GM12873 (cell line): ENCODE measurements at regions not wholly inside any gene's neighbourhood (a gene's known extent, or its start where the extent isn't known, plus 50 kb on each side); places are given as distances from the start of the nearest gene placed in this dataset.

Experiments
- TF ChIP-seq, protein P1 (sequence below): IDR thresholded peaks from 2 replicates; pipeline ENCODE4 v1.5.1; 2012; ENCODE audit warnings: low read depth, mild to moderate bottlenecking, moderate library complexity, low read length, control low read depth; ENCODE audit not compliant: insufficient read depth; ENCODE audit errors: missing control alignments

DNA sequence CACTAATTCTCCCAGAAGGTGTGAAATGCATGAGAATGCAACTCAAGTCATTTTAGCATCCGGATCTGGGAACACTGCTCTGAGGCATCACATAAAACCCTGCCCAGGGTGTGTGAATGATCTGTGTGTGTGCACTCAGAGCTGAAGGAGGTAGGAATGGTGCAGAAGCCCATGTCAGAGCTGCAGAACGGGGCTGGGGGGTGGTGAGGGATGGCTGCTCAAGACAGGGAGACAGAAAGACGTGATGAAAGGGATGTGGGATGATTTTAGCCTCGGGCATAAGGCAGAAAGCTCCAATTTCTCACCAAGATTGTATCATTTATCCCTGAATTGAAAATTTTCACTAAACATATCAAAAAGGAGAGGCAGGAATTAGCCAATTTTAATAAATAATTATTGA is 369.1 kb downstream of the EIPR1 start:
- TF ChIP-seq, protein P1, sequence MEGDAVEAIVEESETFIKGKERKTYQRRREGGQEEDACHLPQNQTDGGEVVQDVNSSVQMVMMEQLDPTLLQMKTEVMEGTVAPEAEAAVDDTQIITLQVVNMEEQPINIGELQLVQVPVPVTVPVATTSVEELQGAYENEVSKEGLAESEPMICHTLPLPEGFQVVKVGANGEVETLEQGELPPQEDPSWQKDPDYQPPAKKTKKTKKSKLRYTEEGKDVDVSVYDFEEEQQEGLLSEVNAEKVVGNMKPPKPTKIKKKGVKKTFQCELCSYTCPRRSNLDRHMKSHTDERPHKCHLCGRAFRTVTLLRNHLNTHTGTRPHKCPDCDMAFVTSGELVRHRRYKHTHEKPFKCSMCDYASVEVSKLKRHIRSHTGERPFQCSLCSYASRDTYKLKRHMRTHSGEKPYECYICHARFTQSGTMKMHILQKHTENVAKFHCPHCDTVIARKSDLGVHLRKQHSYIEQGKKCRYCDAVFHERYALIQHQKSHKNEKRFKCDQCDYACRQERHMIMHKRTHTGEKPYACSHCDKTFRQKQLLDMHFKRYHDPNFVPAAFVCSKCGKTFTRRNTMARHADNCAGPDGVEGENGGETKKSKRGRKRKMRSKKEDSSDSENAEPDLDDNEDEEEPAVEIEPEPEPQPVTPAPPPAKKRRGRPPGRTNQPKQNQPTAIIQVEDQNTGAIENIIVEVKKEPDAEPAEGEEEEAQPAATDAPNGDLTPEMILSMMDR, result no peak

DNA sequence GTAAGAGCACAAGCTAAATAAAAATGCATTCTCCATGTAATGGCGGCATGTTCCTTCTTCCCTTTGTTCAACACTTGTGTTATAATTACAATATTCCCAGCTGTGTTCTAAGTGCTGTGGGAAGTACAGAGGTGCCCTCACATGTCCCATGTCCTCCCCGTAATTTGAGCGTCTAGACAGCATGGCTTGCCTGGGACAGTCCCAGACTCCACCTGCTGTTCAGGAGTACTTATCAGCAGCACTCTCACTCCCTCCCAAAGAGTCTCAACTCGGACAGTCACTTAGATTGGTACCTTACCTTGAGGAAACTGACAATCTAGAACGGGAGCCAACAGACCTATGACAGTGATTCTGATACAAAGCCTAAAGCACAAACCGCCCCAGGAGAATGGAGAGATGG is 370.5 kb downstream of the EIPR1 start:
- TF ChIP-seq, protein P1, result no peak

DNA sequence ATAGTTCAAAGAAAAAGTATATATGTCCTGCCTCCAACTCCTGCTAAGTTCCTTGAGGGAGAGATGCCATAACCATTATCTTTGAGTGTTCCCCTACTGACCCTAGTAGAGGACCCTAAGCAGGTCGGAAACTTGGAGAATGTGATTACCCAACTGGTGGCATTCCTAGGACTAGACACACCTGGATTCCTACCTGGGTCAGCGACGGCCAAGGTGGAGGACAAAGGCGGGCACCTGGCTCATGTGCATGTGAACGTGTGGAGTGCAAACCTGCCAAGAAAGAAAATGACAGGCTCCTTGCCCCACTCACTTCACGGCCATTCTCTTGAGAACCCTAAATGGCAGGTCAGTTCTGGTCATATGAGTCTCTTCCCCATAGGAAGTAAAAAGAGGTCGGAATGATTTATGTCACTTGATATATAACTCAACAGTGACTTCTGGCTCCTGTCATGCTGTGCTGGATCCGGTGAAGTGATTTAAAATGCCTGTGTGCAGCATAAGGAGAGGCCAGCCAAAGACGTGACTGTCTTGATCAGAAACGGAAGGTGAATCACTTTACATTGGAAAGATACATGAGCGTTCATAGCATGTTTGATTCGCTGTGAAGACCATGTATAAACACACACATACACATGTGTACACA is 371.6 kb downstream of the EIPR1 start:
- TF ChIP-seq, protein P1, result no peak

DNA sequence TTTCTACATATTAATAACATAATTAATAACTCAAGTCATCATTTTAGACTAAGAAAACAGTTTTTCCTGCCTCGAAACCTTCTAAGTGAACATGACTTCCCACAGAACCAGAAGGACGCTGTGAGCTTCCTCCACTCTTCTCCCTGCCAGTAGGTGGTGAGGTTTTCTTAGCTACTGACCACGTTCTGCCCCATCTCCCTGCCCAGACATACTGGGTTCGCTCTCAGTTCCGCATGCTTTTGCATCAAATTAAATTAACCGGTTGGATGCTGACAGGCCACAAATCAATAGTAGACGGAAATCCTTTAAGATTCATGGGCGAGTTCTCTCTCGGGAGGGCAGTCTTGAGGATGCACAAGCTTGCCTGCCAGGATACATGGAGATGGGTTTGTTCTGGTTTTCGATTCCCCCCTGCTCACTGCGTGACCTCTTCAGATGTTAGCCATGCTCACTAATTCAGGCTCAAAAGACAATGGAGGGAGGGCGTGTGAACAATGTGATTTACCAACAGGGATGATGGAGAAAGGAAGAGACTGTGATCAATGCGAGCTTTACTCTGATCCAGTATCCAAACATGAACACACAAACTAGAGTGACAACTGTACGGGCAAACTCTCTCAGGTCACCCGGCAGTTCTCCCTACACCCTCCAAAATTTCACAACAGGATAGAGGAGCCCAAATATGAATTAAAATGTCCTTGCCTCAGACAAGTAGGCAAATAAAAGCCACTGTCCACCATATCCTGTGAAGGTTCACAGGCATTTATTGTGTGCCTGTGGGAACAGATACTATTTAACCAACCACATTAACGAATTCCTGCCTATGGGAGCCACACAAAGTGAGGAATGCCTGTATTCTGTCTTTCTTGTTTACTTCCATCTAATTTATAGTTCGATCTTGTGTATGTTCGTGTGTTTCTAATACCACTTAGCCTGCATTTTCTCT is 375.7 kb downstream of the EIPR1 start:
- TF ChIP-seq, protein P1, result peak; percentile 19

DNA sequence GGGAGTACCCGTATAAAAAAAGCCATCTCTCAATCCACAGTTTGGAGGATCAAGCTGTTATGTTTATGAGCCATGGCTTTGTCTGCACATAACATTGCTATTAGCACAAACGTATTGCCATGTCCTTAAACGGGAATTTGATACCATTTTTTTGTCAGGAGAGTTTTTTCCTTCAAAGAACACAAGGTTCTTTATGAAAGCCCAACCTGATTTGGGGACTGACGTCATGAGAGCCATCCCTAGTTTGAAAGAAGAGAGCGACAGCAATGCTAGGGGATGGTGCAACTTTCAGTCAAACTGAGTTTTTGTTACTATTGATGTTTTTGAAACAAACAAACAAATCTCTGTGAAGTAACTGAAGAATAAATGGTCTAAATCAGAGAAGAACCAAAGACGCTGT is 376.6 kb downstream of the EIPR1 start:
- TF ChIP-seq, protein P1, result no peak

DNA sequence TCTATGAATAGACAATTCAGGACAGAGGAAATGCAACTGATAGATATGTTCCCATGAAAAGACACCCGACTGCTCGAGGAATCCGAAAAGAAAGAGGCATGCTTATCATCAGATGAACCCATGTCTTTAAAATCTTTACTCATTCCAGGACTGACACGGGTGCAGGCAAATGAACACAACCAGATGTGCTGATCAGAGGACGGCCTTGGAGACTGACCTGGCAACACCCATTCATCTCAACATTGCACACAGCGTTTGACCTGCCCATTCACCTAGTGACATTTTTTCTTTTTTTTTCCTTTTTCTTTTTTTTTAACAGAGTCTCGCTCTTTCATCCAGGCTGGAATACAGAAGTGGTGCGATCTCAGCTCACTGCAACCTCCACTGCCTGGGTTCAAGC is 377.5 kb downstream of the EIPR1 start:
- TF ChIP-seq, protein P1, result no peak

DNA sequence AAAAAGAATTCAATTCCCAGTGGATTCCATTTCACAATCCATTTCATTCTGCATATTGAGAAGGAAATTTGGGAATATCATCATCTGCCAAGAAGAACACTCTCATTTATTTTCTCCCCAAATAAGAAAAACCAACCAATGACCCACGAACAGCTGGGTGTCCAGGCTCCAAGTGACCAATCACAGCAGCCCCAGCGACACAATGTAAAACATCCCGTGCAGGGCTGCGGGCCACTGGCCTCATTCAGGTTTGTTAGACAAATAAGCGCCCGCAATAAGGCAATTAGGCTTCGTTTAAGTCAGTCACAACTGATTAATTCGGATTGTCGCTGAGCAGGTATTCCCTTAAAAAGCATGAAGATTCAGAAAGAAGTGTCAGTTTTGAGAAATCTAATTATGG is 378.6 kb downstream of the EIPR1 start:
- TF ChIP-seq, protein P1, result no peak
